HG02678 (cell line): ENCODE measurements at regions not wholly inside any gene's neighbourhood (a gene's known extent, or its start where the extent isn't known, plus 50 kb on each side); places are given as distances from the start of the nearest gene placed in this dataset.

Source experiments
- ATAC-seq: cut with Tn5 transposase; IDR thresholded peaks from one replicate; pipeline ENCODE4 v1.9.1; 2021; ENCODE audit warnings: mild to moderate bottlenecking, moderate library complexity; ENCODE audit not compliant: unreplicated experiment

DNA sequence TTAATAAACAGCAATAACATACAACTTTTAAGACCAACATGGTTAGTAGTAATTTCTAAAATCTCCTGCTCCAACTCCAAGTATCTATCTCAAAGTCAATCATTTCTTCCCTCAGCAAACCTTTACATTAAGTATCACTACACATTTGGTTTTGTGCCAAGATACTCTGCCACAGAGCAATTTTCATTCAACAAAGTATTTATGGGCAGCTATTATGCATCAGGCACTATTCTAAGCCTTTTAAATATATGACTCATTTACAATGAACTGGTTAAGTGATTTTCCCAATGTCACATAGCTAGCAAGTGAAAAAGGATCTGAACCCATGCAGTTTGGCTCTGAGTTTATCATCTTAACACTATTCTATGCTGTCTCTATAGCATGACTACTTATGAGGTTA, 264.3 kb downstream of the NOL4 start:
- no peak for ATAC-seq

GRCh38 chr18:33959609-33960008, 265.1 kb downstream of the NOL4 start:
- ATAC-seq = no peak

- no peak for ATAC-seq
These were observed 267.0 kb downstream of the NOL4 start for GRCh38 chr18:33957707-33958106.

- ATAC-seq = no peak
These were observed 273.7 kb downstream of the NOL4 start for GRCh38 chr18:33951031-33951430.

- ATAC-seq = no peak
These were observed 278.4 kb downstream of the NOL4 start for GRCh38 chr18:33946336-33946735.

GRCh38 chr18:33944493-33944892, 280.2 kb downstream of the NOL4 start:
- ATAC-seq = no peak

GRCh38 chr18:33937270-33937816, 287.4 kb downstream of the NOL4 start:
- ATAC-seq = no peak

DNA sequence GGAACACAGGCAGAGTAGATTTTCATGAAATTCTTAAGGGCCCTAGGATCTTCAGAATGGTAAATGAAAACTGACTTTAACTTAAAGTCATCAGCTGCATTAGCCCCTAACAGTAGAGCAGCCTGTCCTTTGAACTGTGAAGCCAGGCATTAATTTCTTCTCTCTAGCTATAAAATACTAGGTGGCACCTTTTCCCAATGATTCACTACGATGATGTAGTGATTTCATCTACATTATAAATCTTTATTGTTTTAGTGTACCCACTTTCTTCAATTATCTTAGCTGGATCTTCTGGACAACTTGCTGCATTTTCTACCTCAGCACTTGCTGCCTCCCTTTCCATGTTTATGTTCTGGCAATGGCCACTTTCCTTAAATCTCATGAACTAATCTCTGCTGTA, 290.5 kb downstream of the NOL4 start:
- ATAC-seq = no peak

- ATAC-seq = no peak
These were observed 296.5 kb downstream of the NOL4 start for GRCh38 chr18:33928231-33928630.

DNA sequence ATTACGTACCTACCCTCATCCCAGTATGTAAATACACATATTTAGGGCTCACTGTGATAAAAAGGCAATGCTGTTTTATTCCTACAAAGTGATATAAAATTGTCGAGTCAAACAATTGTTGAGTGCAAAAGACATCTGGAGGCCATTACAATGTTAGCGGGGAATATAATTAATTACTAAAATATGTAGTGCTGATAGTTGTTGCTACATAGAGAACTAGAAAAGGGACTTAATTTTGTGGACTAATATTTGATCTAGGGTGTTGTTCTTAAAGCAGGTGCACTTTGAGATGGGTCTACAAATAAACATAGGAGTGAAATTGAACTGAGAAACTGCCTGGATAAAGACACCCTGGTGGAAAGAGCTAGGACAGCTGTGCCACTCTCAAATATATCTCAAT, 300.1 kb downstream of the NOL4 start:
- ATAC-seq = no peak

- no peak for ATAC-seq
These were observed 300.7 kb downstream of the NOL4 start for GRCh38 chr18:33923980-33924379.

DNA sequence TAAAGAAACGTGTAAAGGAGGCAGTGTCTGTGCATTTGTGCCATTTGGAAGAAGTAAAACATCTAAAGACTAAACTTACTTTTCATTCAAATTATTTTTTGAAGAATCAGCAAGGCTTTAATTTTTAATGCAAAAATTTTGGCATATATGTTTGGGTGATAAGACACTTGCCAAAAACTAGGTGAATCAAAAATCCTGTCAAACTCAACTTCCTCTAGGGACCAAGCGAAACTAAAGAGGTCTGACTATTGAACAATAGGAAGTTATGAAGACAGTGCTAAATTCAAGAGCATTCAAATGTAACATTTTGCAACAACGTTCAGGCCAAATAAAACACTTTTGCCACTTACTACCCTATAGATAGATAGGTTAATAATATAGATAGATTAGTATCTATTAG, 306.1 kb downstream of the NOL4 start:
- ATAC-seq = no peak

DNA sequence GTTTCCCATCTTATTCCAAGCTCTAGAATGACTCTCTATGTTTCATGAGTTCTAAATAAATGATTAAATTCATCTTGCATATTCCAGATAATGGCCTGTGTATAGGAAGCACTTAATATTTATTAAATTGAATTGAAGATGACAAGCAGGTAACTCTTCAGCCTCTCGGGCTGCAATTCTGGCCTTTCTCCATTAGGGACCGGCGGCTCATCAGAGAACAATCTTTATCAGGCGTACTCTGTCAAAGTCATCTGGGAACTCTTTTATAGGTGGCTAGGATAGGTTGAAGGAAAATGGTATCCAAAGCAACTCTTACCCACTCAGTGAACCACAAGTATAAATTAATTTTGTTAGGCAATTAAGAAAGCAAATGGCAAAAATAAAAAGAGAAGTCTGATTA, 308.5 kb downstream of the NOL4 start:
- ATAC-seq = no peak

DNA sequence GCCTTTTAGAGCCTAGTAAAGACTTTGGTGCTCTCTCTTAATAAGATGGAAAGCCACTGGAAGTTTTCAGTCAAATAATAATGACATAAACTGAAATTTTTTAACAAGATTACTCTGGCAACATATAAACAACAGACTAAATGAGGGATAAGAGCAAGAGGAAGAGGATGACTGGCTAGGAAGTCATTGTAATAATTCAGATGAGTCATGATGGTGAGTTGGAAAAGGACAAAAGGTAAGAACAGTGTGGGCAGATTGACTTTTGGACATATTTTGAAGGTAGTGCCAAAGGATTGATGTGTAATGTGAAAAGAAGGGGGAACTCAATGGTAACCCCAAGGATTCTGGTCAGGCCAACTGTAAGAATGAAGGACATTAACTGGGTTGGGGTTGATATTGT, 310.3 kb downstream of the NOL4 start:
- no peak for ATAC-seq

GRCh38 chr18:33906046-33906445, 318.7 kb downstream of the NOL4 start:
- ATAC-seq = no peak

DNA sequence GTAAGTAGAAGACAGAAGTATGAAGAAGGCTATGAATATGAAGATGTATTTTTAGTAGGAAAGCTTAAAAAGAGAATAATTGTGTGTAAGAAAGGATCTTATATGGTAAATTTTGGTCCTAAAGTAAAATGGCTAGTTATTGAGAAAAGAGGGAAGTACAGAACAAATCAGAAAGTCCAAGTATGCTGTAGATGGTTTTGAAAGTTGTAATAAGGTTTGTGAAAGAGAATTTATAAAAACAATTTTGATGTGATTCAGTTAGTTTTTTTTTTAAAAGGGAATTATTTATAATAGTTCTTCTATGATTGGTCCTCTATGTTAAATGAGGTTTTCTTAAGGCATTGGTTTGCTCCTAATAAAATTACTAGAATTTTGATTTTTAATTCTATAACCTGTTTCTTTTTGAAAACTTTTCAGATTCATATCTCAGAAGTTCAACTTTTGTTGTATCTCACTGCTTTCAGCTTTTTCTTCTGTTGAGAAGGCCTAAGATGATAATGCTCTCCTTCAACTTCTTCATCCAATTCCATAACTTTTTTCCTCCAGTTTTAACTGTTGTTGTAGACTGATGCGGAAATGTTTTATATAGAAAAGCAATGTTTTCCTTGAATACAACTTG, 322.7 kb downstream of the NOL4 start:
- no peak for ATAC-seq

DNA sequence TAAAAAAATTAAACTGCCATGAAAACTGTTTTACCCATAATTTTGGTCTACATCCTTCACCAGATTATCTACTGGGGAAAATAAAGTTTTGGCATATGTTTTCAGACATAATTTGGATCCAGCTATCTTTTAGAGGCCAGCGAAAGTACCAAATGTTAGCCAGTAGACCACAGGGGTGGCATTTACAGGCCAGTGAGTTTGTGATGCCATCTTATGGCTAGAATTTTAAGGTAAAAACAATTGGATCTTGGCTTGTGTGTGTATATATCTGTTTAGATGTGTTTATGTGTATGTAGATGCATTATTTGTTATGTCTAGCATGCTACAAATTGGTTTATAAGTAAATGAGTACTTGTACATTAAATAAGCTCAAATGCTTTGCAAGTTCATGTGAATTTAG, 322.6 kb downstream of the ASXL3 start:
- no peak for ATAC-seq

GRCh38 chr18:33898427-33898826, 320.4 kb downstream of the ASXL3 start:
- no peak for ATAC-seq

DNA sequence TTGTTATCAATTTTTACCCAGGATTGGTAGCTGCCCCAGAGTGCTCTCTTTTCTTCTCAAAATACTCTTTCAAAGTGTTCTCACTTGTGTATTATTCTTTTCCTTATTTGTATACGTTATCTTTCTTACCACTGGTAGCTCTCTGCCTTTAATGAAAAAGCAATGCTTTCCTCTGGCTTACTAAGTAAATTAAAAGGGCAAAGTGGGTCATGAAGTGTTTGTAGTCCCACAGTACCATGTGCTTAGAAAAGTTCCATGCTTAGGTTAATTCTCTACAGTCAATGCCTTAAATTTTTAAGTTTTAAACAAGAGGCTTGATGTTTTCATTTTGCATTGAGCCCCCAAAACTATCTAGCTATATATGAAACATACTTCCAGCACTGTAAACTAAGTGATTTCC, 300.2 kb downstream of the ASXL3 start:
- no peak for ATAC-seq

DNA sequence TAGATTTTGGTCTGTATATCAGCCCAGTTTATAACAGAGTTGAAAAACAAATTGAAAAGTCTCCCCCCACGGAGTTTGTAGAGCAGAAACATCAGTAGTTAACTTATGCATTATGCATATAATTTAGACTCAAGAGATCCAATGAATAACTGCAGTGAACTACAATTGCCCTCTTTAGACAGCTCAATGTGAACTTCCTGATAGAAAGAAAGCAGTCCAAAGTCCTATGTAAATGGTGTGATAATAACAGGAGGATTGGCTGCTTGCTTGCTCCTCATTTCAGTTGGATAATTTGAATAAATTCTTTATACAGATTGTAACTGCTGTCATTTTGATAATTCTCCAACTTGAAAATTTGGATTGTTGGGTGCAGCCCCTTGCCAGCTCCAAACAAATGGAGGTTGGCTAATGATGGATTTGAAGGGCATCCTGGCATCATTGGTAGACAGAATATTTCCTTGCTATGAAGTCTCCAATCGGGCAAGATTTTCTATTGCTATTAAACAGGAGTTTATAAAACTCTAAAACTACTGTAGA, 297.1 kb downstream of the ASXL3 start:
- no peak for ATAC-seq

DNA sequence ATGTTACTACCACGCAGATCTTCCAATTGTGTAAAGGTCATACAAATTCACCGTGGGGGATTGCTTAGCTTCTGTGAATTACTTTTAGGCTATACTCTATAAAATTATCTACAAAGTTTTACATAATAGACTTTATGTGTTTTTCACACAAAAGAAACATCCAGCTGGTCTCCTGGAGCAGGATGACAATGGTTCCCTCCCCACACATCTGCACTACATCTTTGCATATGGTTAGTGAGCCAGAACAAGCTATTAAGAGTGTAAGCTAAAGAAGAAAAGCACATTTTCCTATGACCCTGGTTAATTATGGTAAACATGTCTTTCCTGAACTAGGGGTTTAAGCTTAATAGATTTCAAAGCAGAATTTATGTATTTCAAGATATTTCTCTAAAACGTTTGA, 295.1 kb downstream of the ASXL3 start:
- no peak for ATAC-seq

DNA sequence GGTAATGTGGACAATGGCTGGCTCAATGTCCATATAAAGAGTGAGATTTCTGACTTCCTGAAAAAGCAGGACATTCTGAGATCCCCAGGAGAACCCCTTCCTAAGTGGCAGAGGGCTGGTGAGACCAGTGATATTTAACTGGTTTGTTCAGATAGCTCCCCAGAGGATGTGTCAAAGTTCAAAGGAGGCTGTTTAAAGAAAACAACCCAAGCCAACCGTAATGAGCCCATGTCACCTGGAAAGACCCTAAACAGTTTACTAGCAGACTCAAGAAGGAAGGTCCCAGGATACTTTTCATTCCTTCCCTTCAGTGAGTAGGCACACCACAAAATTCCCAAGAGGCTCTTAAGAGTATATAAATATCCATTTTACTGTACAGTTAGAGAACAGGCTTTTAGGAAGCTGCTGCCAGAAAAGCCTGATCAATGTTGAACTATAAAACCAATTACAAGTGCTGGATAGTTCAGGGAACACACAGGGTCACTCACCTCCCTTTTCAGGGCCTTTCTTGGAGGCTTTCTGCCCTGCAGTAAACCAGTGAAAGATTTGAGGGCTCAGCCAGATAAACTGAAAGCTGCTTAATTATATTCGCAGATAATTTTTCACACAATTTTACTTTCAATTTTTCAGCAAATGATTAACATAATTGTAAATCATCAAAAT, 293.5 kb downstream of the ASXL3 start:
- no peak for ATAC-seq
